Mesenchymal stem cell (in vitro differentiated cells and primary cell): ENCODE measurements at regions not wholly inside any gene's neighbourhood (a gene's known extent, or its start where the extent isn't known, plus 50 kb on each side); places are given as distances from the start of the nearest gene placed in this dataset.

Experiments used
- DNase-seq: peaks from one replicate; pipeline ENCODE4 v3.0.0-alpha.2; 2013
- H2AFZ ChIP-seq: one replicate; pipeline ENCODE4 v1.6.1; 2013; ENCODE audit warnings: low read depth, mild to moderate bottlenecking, control low read depth, inconsistent platforms, low read length, moderate library complexity
- H2AK5ac ChIP-seq: 2 replicates; pipeline ENCODE4 v1.6.1; 2013; ENCODE audit warnings: low read length, moderate library complexity, mild to moderate bottlenecking, inconsistent platforms; ENCODE audit not compliant: severe bottlenecking
- H2BK120ac ChIP-seq: one replicate; pipeline ENCODE4 v1.6.1; 2013; ENCODE audit warnings: low read depth, mild to moderate bottlenecking, inconsistent platforms, low read length, moderate library complexity
- H2BK12ac ChIP-seq, 2 experiments: one replicate each; pipeline ENCODE4 v1.6.1; 2013; ENCODE audit warnings: inconsistent platforms in 2 of 2, low read length in 2 of 2, mild to moderate bottlenecking in 2 of 2, moderate library complexity in 2 of 2, control low read depth in 1 of 2
- H2BK15ac ChIP-seq: one replicate; pipeline ENCODE4 v1.6.1; 2013; ENCODE audit warnings: mild to moderate bottlenecking, low read depth, inconsistent platforms; ENCODE audit not compliant: poor library complexity, severe bottlenecking
- H2BK5ac ChIP-seq: 2 replicates; pipeline ENCODE4 v1.6.1; 2013; ENCODE audit warnings: low read depth, mild to moderate bottlenecking, low read length, control low read depth, inconsistent platforms; ENCODE audit not compliant: poor library complexity, severe bottlenecking
- H3K14ac ChIP-seq, 2 experiments: one replicate each; pipeline ENCODE4 v1.6.1; 2013; ENCODE audit warnings: inconsistent platforms in 2 of 2, low read length in 2 of 2, control low read depth in 1 of 2, mild to moderate bottlenecking in 1 of 2, moderate library complexity in 1 of 2
- H3K18ac ChIP-seq, 2 experiments: one replicate each; pipeline ENCODE4 v1.6.1; 2013; ENCODE audit warnings: inconsistent platforms in 2 of 2, low read length in 2 of 2, control low read depth in 1 of 2, low read depth in 1 of 2, mild to moderate bottlenecking in 1 of 2
- H3K23ac ChIP-seq, 2 experiments: one replicate each; pipeline ENCODE4 v1.6.1; 2013; ENCODE audit warnings: inconsistent platforms in 2 of 2, low read length in 2 of 2, mild to moderate bottlenecking in 2 of 2, moderate library complexity in 2 of 2, control low read depth in 1 of 2
- H3K27ac ChIP-seq: 2 replicates; pipeline ENCODE4 v1.5.1; 2013; ENCODE audit warnings: mild to moderate bottlenecking, moderate library complexity, low read length, control low read depth, inconsistent platforms; ENCODE audit not compliant: poor library complexity, severe bottlenecking
- H3K27me3 ChIP-seq, 2 experiments: 2 replicates each; pipeline versions ENCODE4 v1.6.1 to v1.7.0; 2013; ENCODE audit warnings: low read length in 2 of 2, mild to moderate bottlenecking in 2 of 2, moderate library complexity in 2 of 2, control low read depth in 1 of 2, inconsistent platforms in 1 of 2; ENCODE audit not compliant: control insufficient read depth in 1 of 2, insufficient read depth in 1 of 2
- H3K36me3 ChIP-seq, 2 experiments: 2 replicates each; pipeline versions ENCODE4 v1.6.1 to v1.7.0; 2013; ENCODE audit warnings: low read length in 2 of 2, control low read depth in 1 of 2, inconsistent platforms in 1 of 2, low read depth in 1 of 2, mild to moderate bottlenecking in 1 of 2; ENCODE audit not compliant: insufficient read depth in 2 of 2, control insufficient read depth in 1 of 2
- H3K4ac ChIP-seq, 2 experiments: one replicate each; pipeline ENCODE4 v1.6.1; 2013; ENCODE audit warnings: inconsistent platforms in 2 of 2, low read length in 2 of 2, mild to moderate bottlenecking in 2 of 2, moderate library complexity in 2 of 2, control low read depth in 1 of 2, low read depth in 1 of 2
- H3K4me1 ChIP-seq: 2 replicates; pipeline ENCODE4 v1.6.1; 2013; ENCODE audit warnings: low read depth, low read length, control low read depth; ENCODE audit not compliant: control insufficient read depth, insufficient read depth
- H3K4me2 ChIP-seq: 2 replicates; pipeline ENCODE4 v1.6.1; 2013; ENCODE audit warnings: low read length, mild to moderate bottlenecking, inconsistent platforms; ENCODE audit not compliant: poor library complexity, severe bottlenecking
- H3K4me3 ChIP-seq, 2 experiments: 2 replicates each; pipeline versions ENCODE4 v1.5.1 to v1.7.0; 2013; ENCODE audit warnings: low read length in 2 of 2, mild to moderate bottlenecking in 2 of 2, control low read depth in 1 of 2, low read depth in 1 of 2; ENCODE audit not compliant: insufficient read depth in 1 of 2
- H3K79me1 ChIP-seq: replicated peaks from 2 replicates; pipeline ENCODE4 v1.6.1; 2013; ENCODE audit warnings: mild to moderate bottlenecking, control low read depth, low read length, inconsistent platforms; ENCODE audit not compliant: poor library complexity, severe bottlenecking
- H3K9ac ChIP-seq: 2 replicates; pipeline ENCODE4 v1.7.0; 2013; ENCODE audit warnings: mild to moderate bottlenecking, low read length, moderate library complexity
- H3K9me3 ChIP-seq: 2 replicates; pipeline ENCODE4 v1.7.0; 2013; ENCODE audit warnings: mild to moderate bottlenecking, low read length; ENCODE audit not compliant: control insufficient read depth
- H4K8ac ChIP-seq: one replicate; pipeline ENCODE4 v1.6.1; 2013; ENCODE audit warnings: inconsistent platforms, mild to moderate bottlenecking, low read length, moderate library complexity
- H4K91ac ChIP-seq: one replicate; pipeline ENCODE4 v1.6.1; 2013; ENCODE audit warnings: mild to moderate bottlenecking, low read length, inconsistent platforms
- WGBS: methylation state at CpG from one replicate; pipeline ENCODE4 v1.1.7; 2013; ENCODE audit warnings: mixed read lengths; 5-methylcytosine and 5-hydroxymethylcytosine counted together

DNA sequence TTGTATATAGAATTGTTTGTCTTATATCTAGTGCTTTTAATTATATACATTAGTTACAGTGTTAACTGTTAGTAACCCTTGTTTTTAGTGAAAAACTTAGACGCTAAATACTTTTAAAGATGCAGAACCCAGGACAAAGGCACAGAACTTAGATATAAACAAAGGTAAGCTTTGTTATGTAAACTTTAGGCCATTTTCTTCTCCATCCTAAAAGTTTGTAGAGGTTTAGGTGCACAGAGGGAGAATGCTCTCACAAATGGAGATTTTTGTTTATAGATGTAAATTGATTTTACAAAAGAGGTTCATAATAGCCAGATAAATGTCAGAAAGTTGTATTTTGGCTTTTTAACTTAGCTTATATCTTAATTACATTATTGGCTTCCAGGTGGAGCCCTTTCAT is 490.5 kb upstream of the LRRC7 start:
- Histone ChIP-seq H2AFZ (no peak overlapping the region), H4K8ac (no peak overlapping the region), H3K14ac (no peak overlapping the region), H3K23ac (no peak overlapping the region), H3K9ac (no peak overlapping the region), H3K4me1 (no peaks in the 10 kb centered on the region), H2BK5ac (no peak overlapping the region), H3K4me2 (no peak overlapping the region), H4K91ac (no peak overlapping the region), H2BK12ac (no peak overlapping the region), H3K27me3 (no peaks in the 10 kb centered on the region), H3K36me3 (no peaks in the 10 kb centered on the region), H3K4me3 (no peak overlapping the region), H3K9me3 (peaks cover 2% of the 10 kb centered on the region), H3K27ac (no peak overlapping the region), H2BK120ac (no peak overlapping the region), H3K4ac (no peak overlapping the region), H2AK5ac (no peak overlapping the region), H3K79me1 (no peaks in the 10 kb centered on the region), H3K18ac (no peak overlapping the region), H2BK15ac (no peak overlapping the region)
- WGBS = no CpG with 5 or more reads among the region's 1 CpG
- DNase-seq = no peak

DNA sequence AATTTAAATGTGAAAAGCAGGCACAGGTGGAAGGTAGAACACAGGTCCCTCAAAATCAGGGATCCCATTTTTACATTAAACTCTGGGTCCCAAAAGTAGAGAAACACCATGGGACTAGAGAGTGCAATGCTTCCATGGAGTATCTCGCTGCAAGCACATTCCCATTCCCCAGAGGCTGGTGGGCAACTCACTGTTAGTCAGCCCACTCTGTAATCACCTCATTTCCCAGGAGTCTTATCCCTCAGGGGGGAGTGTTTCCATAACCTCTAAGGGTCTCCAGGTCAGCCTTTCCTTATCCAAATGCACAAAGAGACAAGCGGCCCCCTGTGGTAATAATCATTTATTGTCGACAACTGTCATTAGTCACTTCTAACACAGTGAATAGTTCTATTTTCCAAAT is 490.1 kb upstream of the LRRC7 start:
- Histone ChIP-seq H3K27me3 (no peaks in the 10 kb centered on the region), H3K9me3 (no peaks in the 10 kb centered on the region), H2BK120ac (no peak overlapping the region)

DNA sequence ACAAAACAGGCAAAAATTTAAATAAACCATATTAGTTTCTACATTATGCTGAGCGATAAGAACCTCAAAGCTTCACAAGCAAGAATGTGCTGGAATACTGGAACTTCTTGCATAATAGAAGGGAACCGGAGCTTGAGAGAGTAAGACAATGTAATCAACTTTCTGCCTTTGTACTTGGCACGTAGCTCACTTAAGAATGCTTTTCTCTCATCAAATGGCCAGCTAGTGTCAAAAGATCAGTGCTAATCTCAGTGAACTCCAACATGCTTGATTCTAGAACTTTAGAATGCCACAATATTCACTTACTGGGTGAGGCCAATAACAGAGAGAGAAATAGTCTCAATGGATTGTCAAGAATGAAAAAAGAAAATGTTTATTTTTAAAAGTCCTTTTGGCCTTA is 486.1 kb upstream of the LRRC7 start:
- Histone ChIP-seq H3K79me1 (no peaks in the 10 kb centered on the region), H3K9ac (no peak overlapping the region), H2BK15ac (no peak overlapping the region), H3K36me3 (no peaks in the 10 kb centered on the region), H3K14ac (no peak overlapping the region), H3K4me3 (no peak overlapping the region), H3K27ac (no peak overlapping the region), H2BK12ac (no peak overlapping the region), H3K4ac (no peak overlapping the region), H2AFZ (no peak overlapping the region), H3K23ac (no peak overlapping the region), H3K18ac (no peak overlapping the region), H3K4me1 (no peaks in the 10 kb centered on the region), H3K27me3 (no peaks in the 10 kb centered on the region), H3K9me3 (no peaks in the 10 kb centered on the region), H2BK120ac (no peak overlapping the region), H4K8ac (no peak overlapping the region), H2BK5ac (no peak overlapping the region), H3K4me2 (no peak overlapping the region), H2AK5ac (no peak overlapping the region), H4K91ac (no peak overlapping the region)
- 82% methylated on average over 3 of the region's 3 CpGs for WGBS
- DNase-seq = no peak

More for the DNA sequence above, 490.1 kb upstream of the LRRC7 start:
- Histone ChIP-seq H4K91ac (no peak overlapping the region), H3K79me1 (no peaks in the 10 kb centered on the region), H3K23ac (no peak overlapping the region), H2BK15ac (no peak overlapping the region), H4K8ac (no peak overlapping the region), H3K9ac (no peak overlapping the region), H3K36me3 (no peaks in the 10 kb centered on the region), H3K14ac (no peak overlapping the region), H3K4me1 (no peaks in the 10 kb centered on the region), H3K4me3 (no peak overlapping the region), H3K4ac (no peak overlapping the region), H2BK12ac (no peak overlapping the region), H3K18ac (no peak overlapping the region), H3K4me2 (no peak overlapping the region), H2AK5ac (no peak overlapping the region), H2AFZ (no peak overlapping the region), H3K27ac (no peak overlapping the region), H2BK5ac (no peak overlapping the region)
- DNase-seq = no peak
- WGBS = 75% methylated on average over 3 of the region's 3 CpGs

DNA sequence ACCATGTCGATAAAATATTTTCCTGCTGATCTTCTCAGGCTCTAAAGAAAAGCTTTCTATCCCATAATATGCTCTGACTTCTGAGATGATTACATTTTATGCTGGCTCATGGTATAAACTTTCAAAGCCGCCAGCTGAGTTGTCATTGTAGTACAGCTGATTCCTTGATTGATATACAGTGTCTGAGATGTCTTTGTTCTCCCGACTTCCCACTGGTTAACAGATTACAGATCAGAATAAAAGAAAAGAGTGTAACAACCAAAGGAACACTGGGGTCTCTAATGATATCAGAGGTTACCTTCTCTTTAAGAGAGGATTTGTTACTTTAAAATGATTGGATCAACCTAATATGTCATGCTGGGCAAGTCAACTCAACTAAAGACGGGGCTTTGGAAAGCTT is 485.4 kb upstream of the LRRC7 start:
- H3K27ac ChIP-seq = no peak overlapping the region
- no peak overlapping the region for H2BK12ac ChIP-seq
- no peak overlapping the region for H3K4me2 ChIP-seq
- no peak overlapping the region for H3K4ac ChIP-seq
- no peak overlapping the region for H2AK5ac ChIP-seq
- H3K14ac ChIP-seq = no peak overlapping the region
- no peak overlapping the region for H2AFZ ChIP-seq
- H2BK15ac ChIP-seq = no peak overlapping the region
- no peak overlapping the region for H3K4me3 ChIP-seq
- H4K91ac ChIP-seq = no peak overlapping the region
- no peak overlapping the region for H3K23ac ChIP-seq
- no peaks in the 10 kb centered on the region for H3K79me1 ChIP-seq
- no peak overlapping the region for H3K18ac ChIP-seq
- H3K36me3 ChIP-seq = no peaks in the 10 kb centered on the region
- 85% methylated on average over 3 of the region's 4 CpGs for WGBS
- H2BK120ac ChIP-seq = no peak overlapping the region
- no peaks in the 10 kb centered on the region for H3K9me3 ChIP-seq
- H3K4me1 ChIP-seq = no peaks in the 10 kb centered on the region
- no peak overlapping the region for H3K9ac ChIP-seq
- no peaks in the 10 kb centered on the region for H3K27me3 ChIP-seq
- DNase-seq = no peak
- H4K8ac ChIP-seq = no peak overlapping the region
- no peak overlapping the region for H2BK5ac ChIP-seq
